Endothelial cell of umbilical vein (primary cell): ENCODE measurements at regions not wholly inside any gene's neighbourhood (a gene's known extent, or its start where the extent isn't known, plus 50 kb on each side); places are given as distances from the start of the nearest gene placed in this dataset.
"Not testable (repeated sequence)": the region's sequence is repeated elsewhere in the genome, so short reads cannot be mapped to it uniquely, and the experiment has no call there.

Source experiments
- BruUV-seq: library from RNA; stranded (reverse); fragments of 400-500 nt; replicated peaks from 2 replicates; lab custom pipeline; 2021; lab: Mats Ljungman, UMichigan
- CTCF ChIA-PET: fragments of 300-600, 350-600 bp; sonication (Branson Sonifier 250); formaldehyde crosslinking; loops from one replicate; lab custom pipeline; 2021; ENCODE audit warnings: antibody characterized with exemption, inconsistent platforms; lab: Charles Lee
- POLR2A ChIA-PET: fragments of 300-600, 350-600 bp; sonication (Branson Sonifier 250); formaldehyde crosslinking; loops from one replicate; lab custom pipeline; 2021; ENCODE audit warnings: antibody characterized with exemption, inconsistent platforms; lab: Charles Lee
- DNase-seq: peaks from one replicate; pipeline ENCODE4 v3.0.0-alpha.2; 2011; ENCODE audit warnings: low read depth, low spot score
- FAIRE-seq: peaks from 2 replicates; lab custom pipeline; 2011; peaks lifted over from hg19 to GRCh38; lab: Jason Lieb, UNC
- H2AFZ ChIP-seq: 2 replicates; pipeline ENCODE4 v1.6.0; 2012; ENCODE audit warnings: low read depth, low read length, control low read depth, inconsistent platforms
- H3K27ac ChIP-seq: 2 replicates; pipeline ENCODE4 v1.5.1; 2011; ENCODE audit warnings: low read depth, mild to moderate bottlenecking, control low read depth, low read length, moderate library complexity; ENCODE audit not compliant: insufficient read depth
- H3K27me3 ChIP-seq, 2 experiments: 2 replicates each; pipeline versions ENCODE4 v1.6.0 to v1.6.1; 2011; ENCODE audit warnings: low read length in 2 of 2, mixed read lengths in 1 of 2; ENCODE audit not compliant: control insufficient read depth in 2 of 2, insufficient read depth in 2 of 2
- H3K36me3 ChIP-seq, 2 experiments: 2 replicates in 1 of 2; 3 replicates in 1 of 2; pipeline ENCODE4 v1.5.1; 2011; ENCODE audit warnings: low read length in 2 of 2, mild to moderate bottlenecking in 1 of 2, moderate library complexity in 1 of 2; ENCODE audit not compliant: control insufficient read depth in 2 of 2, insufficient read depth in 2 of 2; ENCODE audit errors: extremely low read depth in 1 of 2
- H3K4me1 ChIP-seq: 3 replicates; pipeline ENCODE4 v1.5.1; 2011; ENCODE audit warnings: mild to moderate bottlenecking, low read length; ENCODE audit not compliant: control insufficient read depth, insufficient read depth; ENCODE audit errors: extremely low read depth
- H3K4me2 ChIP-seq: 2 replicates; pipeline ENCODE4 v1.6.1; 2011; ENCODE audit warnings: low read length, control low read depth, mixed read lengths; ENCODE audit not compliant: insufficient read depth
- H3K4me3 ChIP-seq, 3 experiments: fragments of 200-600 bp in 1 of 3; sonication (generic), shearing (Covaris generic) in 1 of 3; replicated peaks in 1 of 3; 2 replicates each; pipeline ENCODE4 v1.5.1; 2011 to 2016; ENCODE audit warnings: control low read depth in 3 of 3, low read length in 3 of 3, mild to moderate bottlenecking in 2 of 3, inconsistent platforms in 1 of 3, low read depth in 1 of 3, moderate library complexity in 1 of 3; ENCODE audit not compliant: insufficient read depth in 1 of 3
- H3K79me2 ChIP-seq: 2 replicates; pipeline ENCODE4 v1.6.0; 2012; ENCODE audit warnings: low read length, inconsistent platforms; ENCODE audit not compliant: control insufficient read depth, insufficient read depth
- H3K9ac ChIP-seq: replicated peaks from 2 replicates; pipeline ENCODE3; 2011; ENCODE audit warnings: low read length, control low read depth; ENCODE audit not compliant: insufficient read depth; ENCODE audit errors: extremely low read depth
- H3K9me1 ChIP-seq: replicated peaks from 3 replicates; pipeline ENCODE4 v1.6.0; 2011; ENCODE audit warnings: mild to moderate bottlenecking, low read length; ENCODE audit not compliant: control insufficient read depth, insufficient read depth; ENCODE audit errors: extremely low read depth
- H3K9me3 ChIP-seq: replicated peaks from 2 replicates; pipeline ENCODE4 v1.5.1; 2012; ENCODE audit warnings: low read length, inconsistent platforms; ENCODE audit not compliant: control insufficient read depth, insufficient read depth
- H4K20me1 ChIP-seq: replicated peaks from 2 replicates; pipeline ENCODE3; 2011; ENCODE audit warnings: mild to moderate bottlenecking, low read length; ENCODE audit not compliant: control insufficient read depth, insufficient read depth; ENCODE audit errors: extremely low read depth
- EZH2 ChIP-seq: IDR thresholded peaks from 2 replicates; pipeline ENCODE4 v1.6.1; 2012; ENCODE audit warnings: borderline replicate concordance, low read depth, mild to moderate bottlenecking, moderate library complexity, low read length, inconsistent platforms; ENCODE audit not compliant: severe bottlenecking
- FOS ChIP-seq: IDR thresholded peaks from 2 replicates; pipeline ENCODE4 v1.6.1; 2011; ENCODE audit warnings: mild to moderate bottlenecking, low read length, moderate library complexity, borderline replicate concordance; ENCODE audit not compliant: insufficient read depth
- GATA2 ChIP-seq: IDR thresholded peaks from 2 replicates; pipeline ENCODE4 v1.7.0; 2011; ENCODE audit warnings: low read depth, mild to moderate bottlenecking, moderate library complexity, mixed read lengths, low read length; ENCODE audit not compliant: insufficient read length, insufficient read depth
- JUN ChIP-seq: IDR thresholded peaks from 2 replicates; pipeline ENCODE4 v1.6.1; 2011; ENCODE audit warnings: borderline replicate concordance, low read depth; ENCODE audit not compliant: insufficient read length, insufficient read depth
- POLR2A ChIP-seq: IDR thresholded peaks from 2 replicates; pipeline ENCODE4 v1.6.1; 2012; ENCODE audit warnings: low read depth, mild to moderate bottlenecking, control low read depth, low read length
- POLR2AphosphoS5 ChIP-seq: IDR thresholded peaks from 2 replicates; pipeline ENCODE4 v1.6.1; 2012; ENCODE audit warnings: low read depth, mild to moderate bottlenecking, control low read depth, low read length, moderate library complexity; ENCODE audit not compliant: insufficient read depth
- dilution Hi-C: fragments of 300-500 bp; cut with MboI; formaldehyde crosslinking; loops from one replicate; pipeline ENCODE4 v1.15.0; 2019; ENCODE audit warnings: low sequenced_read_pairs; ENCODE audit not compliant: extremely low pct_ligation_motif_present
- intact Hi-C: fragments of 100-400 bp; cut with micrococcal nuclease; formaldehyde crosslinking; loops from one replicate; pipeline ENCODE4 v1.10.0; 2022
- TF ChIP-seq, protein P1 (sequence below): IDR thresholded peaks from 2 replicates; pipeline ENCODE4 v1.6.1; 2011; ENCODE audit not compliant: insufficient read depth, insufficient read length
- TF ChIP-seq, protein P2 (sequence below), 2 donors: IDR thresholded peaks; 1 replicate in 1 of 2; 2 replicates in 1 of 2; pipeline ENCODE4 v1.5.1; 2011; ENCODE audit warnings: low read length in 2 of 2, mild to moderate bottlenecking in 2 of 2, moderate library complexity in 2 of 2, control low read depth in 1 of 2, inconsistent platforms in 1 of 2, low read depth in 1 of 2; ENCODE audit not compliant: insufficient read depth in 1 of 2; ENCODE audit errors: extremely low read depth in 1 of 2

DNA sequence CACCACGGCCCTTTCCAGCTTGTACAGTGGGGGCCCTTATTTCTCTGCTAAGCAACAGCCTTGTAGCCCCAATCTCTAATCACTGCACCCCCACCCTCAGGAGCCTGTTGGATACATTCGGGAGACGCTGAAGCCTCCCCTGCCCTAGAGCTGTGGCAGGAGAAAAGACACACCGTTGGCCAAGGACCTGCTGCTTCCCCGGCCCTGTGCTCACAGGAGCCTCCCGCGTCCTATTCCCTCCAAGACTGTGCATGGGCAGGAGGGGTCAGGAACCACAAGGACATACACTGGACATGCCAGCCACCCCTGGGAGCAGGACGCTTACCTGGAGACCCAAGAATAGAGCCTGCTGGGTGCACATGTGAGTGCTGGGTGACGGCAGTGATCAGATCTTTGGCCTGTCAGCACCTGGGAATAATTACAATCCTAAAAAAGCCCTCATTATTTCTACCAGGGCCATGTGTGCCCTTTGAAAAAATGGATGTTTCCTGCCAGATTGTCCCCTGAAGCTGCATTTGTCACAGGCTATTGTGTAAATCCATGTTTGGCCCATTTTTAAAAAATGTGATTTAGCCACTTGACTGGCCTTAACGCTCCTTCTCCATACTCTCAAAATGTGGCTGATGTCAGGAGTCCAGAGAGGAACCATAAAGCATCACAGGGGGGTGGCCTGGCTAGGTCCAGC lies 590.6 kb downstream of the MATN1 start:
- ChIA-PET POLR2A (no interaction called here), CTCF (no interaction called here)
- TF ChIP-seq POLR2A (no peak), EZH2 (no peak), POLR2AphosphoS5 (no peak), GATA2 (no peak), JUN (no peak), FOS (no peak)
- TF ChIP-seq, protein P1, sequence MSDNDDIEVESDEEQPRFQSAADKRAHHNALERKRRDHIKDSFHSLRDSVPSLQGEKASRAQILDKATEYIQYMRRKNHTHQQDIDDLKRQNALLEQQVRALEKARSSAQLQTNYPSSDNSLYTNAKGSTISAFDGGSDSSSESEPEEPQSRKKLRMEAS = no peak
- TF ChIP-seq, protein P2, sequence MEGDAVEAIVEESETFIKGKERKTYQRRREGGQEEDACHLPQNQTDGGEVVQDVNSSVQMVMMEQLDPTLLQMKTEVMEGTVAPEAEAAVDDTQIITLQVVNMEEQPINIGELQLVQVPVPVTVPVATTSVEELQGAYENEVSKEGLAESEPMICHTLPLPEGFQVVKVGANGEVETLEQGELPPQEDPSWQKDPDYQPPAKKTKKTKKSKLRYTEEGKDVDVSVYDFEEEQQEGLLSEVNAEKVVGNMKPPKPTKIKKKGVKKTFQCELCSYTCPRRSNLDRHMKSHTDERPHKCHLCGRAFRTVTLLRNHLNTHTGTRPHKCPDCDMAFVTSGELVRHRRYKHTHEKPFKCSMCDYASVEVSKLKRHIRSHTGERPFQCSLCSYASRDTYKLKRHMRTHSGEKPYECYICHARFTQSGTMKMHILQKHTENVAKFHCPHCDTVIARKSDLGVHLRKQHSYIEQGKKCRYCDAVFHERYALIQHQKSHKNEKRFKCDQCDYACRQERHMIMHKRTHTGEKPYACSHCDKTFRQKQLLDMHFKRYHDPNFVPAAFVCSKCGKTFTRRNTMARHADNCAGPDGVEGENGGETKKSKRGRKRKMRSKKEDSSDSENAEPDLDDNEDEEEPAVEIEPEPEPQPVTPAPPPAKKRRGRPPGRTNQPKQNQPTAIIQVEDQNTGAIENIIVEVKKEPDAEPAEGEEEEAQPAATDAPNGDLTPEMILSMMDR (IDR thresholded peaks at IDR 0.05; ENCODE audit: extremely low read depth in 1 of 2, insufficient read depth in 1 of 2, low read depth in 1 of 2, low read length in 2 of 2) = no peak
- H4K20me1 ChIP-seq = no peaks in the 10 kb centered on the region
- H3K36me3 ChIP-seq = no peaks in the 10 kb centered on the region
- no TSS peak for BruUV-seq
- no peak overlapping the region for H3K4me2 ChIP-seq
- dilution Hi-C loops = no loop called here
- no peaks in the 10 kb centered on the region for H3K79me2 ChIP-seq
- intact Hi-C loops = no loop called here
- H3K4me3 ChIP-seq = no peak overlapping the region
- no peak for FAIRE-seq
- H3K9ac ChIP-seq = no peak overlapping the region
- H3K27me3 ChIP-seq = no peaks in the 10 kb centered on the region
- no peaks in the 10 kb centered on the region for H3K9me1 ChIP-seq
- H3K27ac ChIP-seq = no peak overlapping the region
- no peak for DNase-seq
- no peaks in the 10 kb centered on the region for H3K9me3 ChIP-seq
- no peaks in the 10 kb centered on the region for H3K4me1 ChIP-seq
- no peak overlapping the region for H2AFZ ChIP-seq

DNA sequence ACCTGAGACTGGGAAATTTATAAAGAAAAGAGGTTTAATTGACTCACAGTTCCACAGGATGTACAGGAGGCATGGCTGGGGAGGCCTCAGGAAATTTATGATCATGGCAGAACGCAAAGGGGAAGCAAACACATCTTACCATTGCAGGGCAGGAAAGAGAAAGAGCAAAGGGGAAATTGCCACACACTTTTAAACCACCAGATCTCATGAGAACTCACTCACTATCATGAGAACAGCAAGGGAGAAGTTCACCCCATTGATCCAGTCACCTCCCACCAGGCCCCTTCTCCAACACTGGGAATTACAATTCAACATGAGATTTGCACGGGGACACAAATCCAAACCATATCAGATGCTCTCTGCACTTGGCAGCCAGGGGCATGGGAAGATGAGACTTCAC lies 592.8 kb downstream of the MATN1 start:
- H3K9me3 ChIP-seq, POLR2A ChIA-PET, dilution Hi-C loops, H2AFZ ChIP-seq, H4K20me1 ChIP-seq, BruUV-seq, H3K79me2 ChIP-seq, H3K27ac ChIP-seq, intact Hi-C loops, H3K36me3 ChIP-seq, H3K4me1 ChIP-seq, H3K27me3 ChIP-seq, H3K9ac ChIP-seq, FAIRE-seq, H3K9me1 ChIP-seq, H3K4me2 ChIP-seq, DNase-seq, H3K4me3 ChIP-seq: not testable (repeated sequence)
- CTCF ChIA-PET = interaction anchor here (1.1 kb wide), 1 partner anchor 757 kb away, joined by 3 read pairs; no protein-coding TSS in a partner anchor
